ENCODE measurements at regions not wholly inside any gene's neighbourhood (a gene's known extent, or its start where the extent isn't known, plus 50 kb on each side); places are given as distances from the start of the nearest gene placed in this dataset.

GRCh38 chr5:2833556-2833955 is 82.1 kb upstream of the IRX2 start:
- TF ChIP-seq ZNF274 (IDR thresholded peaks at IDR 0.05; ENCODE audit: low read depth, low read length) (no peak), EZH2 (IDR thresholded peaks at IDR 0.05) (no peak), CTCF (IDR thresholded peaks at IDR 0.05 in 2 of 3, conservative IDR thresholded peaks at IDR 0.05 in 1 of 3; ENCODE audit: borderline replicate concordance in 1 of 3, insufficient read depth in 1 of 3, low read depth in 2 of 3, low read length in 2 of 3) (no peak), RAD21 (IDR thresholded peaks at IDR 0.05; ENCODE audit: low read depth) (no peak), POLR2A (IDR thresholded peaks at IDR 0.05; ENCODE audit: borderline replicate concordance, extremely low read depth, insufficient read depth, insufficient read length) (no peak), ATF3 (IDR thresholded peaks at IDR 0.05) (no peak)
- TF ChIP-seq, protein P1, sequence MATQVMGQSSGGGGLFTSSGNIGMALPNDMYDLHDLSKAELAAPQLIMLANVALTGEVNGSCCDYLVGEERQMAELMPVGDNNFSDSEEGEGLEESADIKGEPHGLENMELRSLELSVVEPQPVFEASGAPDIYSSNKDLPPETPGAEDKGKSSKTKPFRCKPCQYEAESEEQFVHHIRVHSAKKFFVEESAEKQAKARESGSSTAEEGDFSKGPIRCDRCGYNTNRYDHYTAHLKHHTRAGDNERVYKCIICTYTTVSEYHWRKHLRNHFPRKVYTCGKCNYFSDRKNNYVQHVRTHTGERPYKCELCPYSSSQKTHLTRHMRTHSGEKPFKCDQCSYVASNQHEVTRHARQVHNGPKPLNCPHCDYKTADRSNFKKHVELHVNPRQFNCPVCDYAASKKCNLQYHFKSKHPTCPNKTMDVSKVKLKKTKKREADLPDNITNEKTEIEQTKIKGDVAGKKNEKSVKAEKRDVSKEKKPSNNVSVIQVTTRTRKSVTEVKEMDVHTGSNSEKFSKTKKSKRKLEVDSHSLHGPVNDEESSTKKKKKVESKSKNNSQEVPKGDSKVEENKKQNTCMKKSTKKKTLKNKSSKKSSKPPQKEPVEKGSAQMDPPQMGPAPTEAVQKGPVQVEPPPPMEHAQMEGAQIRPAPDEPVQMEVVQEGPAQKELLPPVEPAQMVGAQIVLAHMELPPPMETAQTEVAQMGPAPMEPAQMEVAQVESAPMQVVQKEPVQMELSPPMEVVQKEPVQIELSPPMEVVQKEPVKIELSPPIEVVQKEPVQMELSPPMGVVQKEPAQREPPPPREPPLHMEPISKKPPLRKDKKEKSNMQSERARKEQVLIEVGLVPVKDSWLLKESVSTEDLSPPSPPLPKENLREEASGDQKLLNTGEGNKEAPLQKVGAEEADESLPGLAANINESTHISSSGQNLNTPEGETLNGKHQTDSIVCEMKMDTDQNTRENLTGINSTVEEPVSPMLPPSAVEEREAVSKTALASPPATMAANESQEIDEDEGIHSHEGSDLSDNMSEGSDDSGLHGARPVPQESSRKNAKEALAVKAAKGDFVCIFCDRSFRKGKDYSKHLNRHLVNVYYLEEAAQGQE (IDR thresholded peaks at IDR 0.05; ENCODE audit: low read depth) = no peak
- TF ChIP-seq, protein P2, sequence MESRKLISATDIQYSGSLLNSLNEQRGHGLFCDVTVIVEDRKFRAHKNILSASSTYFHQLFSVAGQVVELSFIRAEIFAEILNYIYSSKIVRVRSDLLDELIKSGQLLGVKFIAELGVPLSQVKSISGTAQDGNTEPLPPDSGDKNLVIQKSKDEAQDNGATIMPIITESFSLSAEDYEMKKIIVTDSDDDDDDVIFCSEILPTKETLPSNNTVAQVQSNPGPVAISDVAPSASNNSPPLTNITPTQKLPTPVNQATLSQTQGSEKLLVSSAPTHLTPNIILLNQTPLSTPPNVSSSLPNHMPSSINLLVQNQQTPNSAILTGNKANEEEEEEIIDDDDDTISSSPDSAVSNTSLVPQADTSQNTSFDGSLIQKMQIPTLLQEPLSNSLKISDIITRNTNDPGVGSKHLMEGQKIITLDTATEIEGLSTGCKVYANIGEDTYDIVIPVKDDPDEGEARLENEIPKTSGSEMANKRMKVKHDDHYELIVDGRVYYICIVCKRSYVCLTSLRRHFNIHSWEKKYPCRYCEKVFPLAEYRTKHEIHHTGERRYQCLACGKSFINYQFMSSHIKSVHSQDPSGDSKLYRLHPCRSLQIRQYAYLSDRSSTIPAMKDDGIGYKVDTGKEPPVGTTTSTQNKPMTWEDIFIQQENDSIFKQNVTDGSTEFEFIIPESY (IDR thresholded peaks at IDR 0.05; ENCODE audit: extremely low read depth, insufficient replicate concordance, low read length) = no peak
